ENCODE measurements at regions not wholly inside any gene's neighbourhood (a gene's known extent, or its start where the extent isn't known, plus 50 kb on each side); places are given as distances from the start of the nearest gene placed in this dataset.

- TF ChIP-seq CTCF (conservative IDR thresholded peaks at IDR 0.05; ENCODE audit: control insufficient read depth, insufficient read depth, low read depth, low read length) = no peak
- DNase-seq (ENCODE audit: low read depth) = no peak
- H3K4me3 ChIP-seq (ENCODE audit: control insufficient read depth, low read depth, low read length) = no peak overlapping the region
These were observed 339.7 kb upstream of the NWD2 start for GRCh38 chr4:36904823-36905222.

GRCh38 chr4:36914106-36914505 is 330.4 kb upstream of the NWD2 start:
- H3K4me3 ChIP-seq (ENCODE audit: control insufficient read depth, low read depth, low read length) = no peak overlapping the region
- DNase-seq (ENCODE audit: low read depth) = no peak
- TF ChIP-seq CTCF (conservative IDR thresholded peaks at IDR 0.05; ENCODE audit: control insufficient read depth, insufficient read depth, low read depth, low read length) = no peak

GRCh38 chr4:36915717-36916116 is 328.8 kb upstream of the NWD2 start:
- no peak for TF ChIP-seq CTCF (conservative IDR thresholded peaks at IDR 0.05; ENCODE audit: control insufficient read depth, insufficient read depth, low read depth, low read length)
- H3K4me3 ChIP-seq (ENCODE audit: control insufficient read depth, low read depth, low read length) = no peak overlapping the region
- no peak for DNase-seq (ENCODE audit: low read depth)

GRCh38 chr4:36917413-36917812 is 327.1 kb upstream of the NWD2 start:
- TF ChIP-seq CTCF (conservative IDR thresholded peaks at IDR 0.05; ENCODE audit: control insufficient read depth, insufficient read depth, low read depth, low read length) = no peak
- DNase-seq (ENCODE audit: low read depth) = no peak
- no peak overlapping the region for H3K4me3 ChIP-seq (ENCODE audit: control insufficient read depth, low read depth, low read length)

- DNase-seq (ENCODE audit: low read depth) = no peak
- TF ChIP-seq CTCF (conservative IDR thresholded peaks at IDR 0.05; ENCODE audit: control insufficient read depth, insufficient read depth, low read depth, low read length) = no peak
- no peak overlapping the region for H3K4me3 ChIP-seq (ENCODE audit: control insufficient read depth, low read depth, low read length)
These were observed 324.8 kb upstream of the NWD2 start for GRCh38 chr4:36919721-36920120.

GRCh38 chr4:36921476-36922216 is 322.9 kb upstream of the NWD2 start:
- no peak for TF ChIP-seq CTCF (conservative IDR thresholded peaks at IDR 0.05; ENCODE audit: control insufficient read depth, insufficient read depth, low read depth, low read length)
- peak; percentile 1 for DNase-seq (ENCODE audit: low read depth)

More at GRCh38 chr4:36921476-36922216, 322.9 kb upstream of the NWD2 start:
- H3K4me3 ChIP-seq (ENCODE audit: control insufficient read depth, low read depth, low read length) = no peak overlapping the region
